Activated CD4-positive, alpha-beta T cell treated with anti-CD3 and anti-CD28 coated beads, Interleukin-2, amount 10 ng/mL, durations not matched to agents 7 days and 5 days (primary cell): ENCODE measurements at regions not wholly inside any gene's neighbourhood (a gene's known extent, or its start where the extent isn't known, plus 50 kb on each side); places are given as distances from the start of the nearest gene placed in this dataset.

Experiments
- CTCF ChIA-PET: fragments of 350-600 bp; sonication (Branson Sonifier 250); formaldehyde crosslinking; loops from one replicate; lab custom pipeline; 2021; ENCODE audit warnings: antibody characterized with exemption; lab: Charles Lee
- POLR2A ChIA-PET: fragments of 350-600 bp; sonication (Branson Sonifier 250); formaldehyde crosslinking; loops from one replicate; lab custom pipeline; 2021; ENCODE audit warnings: antibody characterized with exemption; lab: Charles Lee
- DNase-seq: peaks from one replicate; pipeline ENCODE4 v3.0.0-alpha.2; 2020
- H3K27ac Mint-ChIP-seq: one replicate; pipeline ENCODE4 v1.8.0; 2021; ENCODE audit warnings: mild to moderate bottlenecking, moderate library complexity, mixed read lengths
- H3K27me3 Mint-ChIP-seq: one replicate; pipeline ENCODE4 v1.8.0; 2021; ENCODE audit warnings: mixed read lengths
- H3K36me3 Mint-ChIP-seq: one replicate; pipeline ENCODE4 v1.8.0; 2021; ENCODE audit warnings: low read depth, mixed read lengths
- H3K4me1 Mint-ChIP-seq: one replicate; pipeline ENCODE4 v1.8.0; 2021; ENCODE audit warnings: mixed read lengths
- H3K4me3 Mint-ChIP-seq: one replicate; pipeline ENCODE4 v1.8.0; 2021; ENCODE audit warnings: mild to moderate bottlenecking, moderate library complexity, mixed read lengths
- H3K9me3 Mint-ChIP-seq: one replicate; pipeline ENCODE4 v1.8.0; 2021; ENCODE audit warnings: mixed read lengths

GRCh38 chr14:71734076-71734475 is 198.2 kb upstream of the RGS6 start:
- ChIA-PET CTCF (no interaction called here), POLR2A (no interaction called here)
- Mint-ChIP-seq H3K36me3 (peaks cover 37% of the 10 kb centered on the region), H3K4me1 (no peaks in the 10 kb centered on the region), H3K9me3 (no peaks in the 10 kb centered on the region), H3K27ac (no peak overlapping the region), H3K27me3 (no peaks in the 10 kb centered on the region), H3K4me3 (no peak overlapping the region)
- DNase-seq: no peak

GRCh38 chr14:71734885-71735284 is 197.3 kb upstream of the RGS6 start:
- Mint-ChIP-seq H3K9me3 (no peaks in the 10 kb centered on the region), H3K27ac (no peak overlapping the region), H3K36me3 (peaks cover 36% of the 10 kb centered on the region), H3K27me3 (no peaks in the 10 kb centered on the region), H3K4me3 (no peak overlapping the region), H3K4me1 (peaks cover 4% of the 10 kb centered on the region)
- DNase-seq: no peak
- CTCF ChIA-PET: interaction anchor here (0.5 kb wide), 1 partner anchor 16 kb away, joined by 4 read pairs; no protein-coding TSS in a partner anchor
- POLR2A ChIA-PET: no interaction called here

DNA sequence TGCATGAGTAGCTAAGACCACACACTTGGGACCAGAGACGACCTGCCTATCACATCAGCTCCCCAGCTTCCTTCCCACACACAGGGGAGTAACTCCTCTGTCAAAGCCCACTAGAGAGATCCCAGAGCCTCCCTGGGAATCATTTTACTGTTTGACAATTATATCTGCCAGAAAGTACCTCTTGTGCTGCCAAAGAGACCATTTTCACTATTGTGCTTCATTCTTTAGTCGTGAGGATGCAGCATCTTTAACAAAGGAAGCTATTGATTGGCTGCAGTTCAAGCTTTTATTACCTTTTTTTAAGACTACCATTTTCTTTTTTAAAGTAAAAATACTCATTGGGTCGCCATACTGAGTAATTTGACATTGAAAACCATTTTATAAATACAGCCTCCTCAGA is 194.5 kb upstream of the RGS6 start:
- POLR2A ChIA-PET: no interaction called here
- H3K4me1 Mint-ChIP-seq: peaks cover 5% of the 10 kb centered on the region
- DNase-seq: no peak
- H3K27me3 Mint-ChIP-seq: no peaks in the 10 kb centered on the region
- H3K36me3 Mint-ChIP-seq: peaks cover 23% of the 10 kb centered on the region
- H3K9me3 Mint-ChIP-seq: no peaks in the 10 kb centered on the region
- H3K27ac Mint-ChIP-seq: no peak overlapping the region
- CTCF ChIA-PET: interaction anchor here (0.6 to 1.4 kb wide), 4 partner anchors 14 to 599 kb away, joined by 3 to 6 read pairs (median 4); no protein-coding TSS in a partner anchor
- no peak overlapping the region for H3K4me3 Mint-ChIP-seq

GRCh38 chr14:71739273-71739990 is 192.8 kb upstream of the RGS6 start:
- POLR2A ChIA-PET: no interaction called here
- peaks cover 23% of the 10 kb centered on the region for H3K36me3 Mint-ChIP-seq
- no peaks in the 10 kb centered on the region for H3K9me3 Mint-ChIP-seq
- no peak overlapping the region for H3K4me3 Mint-ChIP-seq
- CTCF ChIA-PET: interaction anchor here (0.5 to 1.0 kb wide), 3 partner anchors 262 to 633 kb away, joined by 3 to 4 read pairs (median 3); no protein-coding TSS in a partner anchor
- H3K27ac Mint-ChIP-seq: no peak overlapping the region
- no peak for DNase-seq
- peaks cover 4% of the 10 kb centered on the region for H3K27me3 Mint-ChIP-seq
- H3K4me1 Mint-ChIP-seq: peaks cover 5% of the 10 kb centered on the region

DNA sequence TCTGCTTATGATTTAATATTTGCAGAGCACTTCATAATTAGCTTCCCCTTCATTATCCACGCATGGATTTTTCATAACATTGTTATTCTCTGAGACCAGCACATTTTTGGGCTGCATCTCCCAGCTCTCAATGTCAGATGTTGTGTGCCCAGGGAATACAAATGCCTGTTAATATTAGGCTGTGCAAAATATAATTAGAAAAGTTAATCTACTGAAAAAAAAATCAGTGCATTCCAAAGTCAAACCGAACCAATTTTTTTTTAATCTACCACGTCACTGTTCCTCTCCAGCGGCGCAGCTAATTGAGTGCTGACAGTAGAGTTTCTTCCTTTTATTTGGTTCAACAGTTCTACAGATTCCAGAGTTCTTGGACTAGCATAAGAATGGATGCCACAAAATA is 191.0 kb upstream of the RGS6 start:
- Mint-ChIP-seq H3K36me3 (peaks cover 13% of the 10 kb centered on the region), H3K9me3 (no peaks in the 10 kb centered on the region), H3K4me3 (no peak overlapping the region), H3K27ac (no peak overlapping the region), H3K4me1 (peaks cover 5% of the 10 kb centered on the region), H3K27me3 (peaks cover 4% of the 10 kb centered on the region)
- ChIA-PET CTCF (interaction anchor here (1.1 kb wide), 1 partner anchor 12 kb away, joined by 4 read pairs; no protein-coding TSS in a partner anchor), POLR2A (no interaction called here)
- no peak for DNase-seq

DNA sequence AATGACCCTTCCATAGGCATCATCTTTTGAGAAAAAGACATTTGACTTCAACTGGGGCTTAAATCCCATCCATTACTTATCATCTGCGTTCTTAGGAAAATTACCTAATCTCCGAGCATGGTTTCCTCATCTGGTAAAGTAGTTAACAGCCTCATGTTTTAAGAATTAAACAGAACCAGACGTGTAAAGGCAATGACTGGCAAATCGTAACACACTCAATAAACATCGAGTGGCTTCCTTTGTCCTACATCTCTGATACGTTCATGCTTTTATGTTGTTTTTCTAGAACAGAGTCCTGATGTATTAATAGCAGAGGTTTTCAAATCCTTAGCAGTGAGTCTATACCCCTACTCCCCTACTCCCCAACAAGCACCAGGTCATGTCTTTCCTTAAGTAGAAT is 189.7 kb upstream of the RGS6 start:
- Mint-ChIP-seq H3K27me3 (peaks cover 4% of the 10 kb centered on the region), H3K4me1 (peaks cover 5% of the 10 kb centered on the region)
- CTCF ChIA-PET: interaction anchor here (0.8 to 1.1 kb wide), 2 partner anchors 10 kb away, joined by 4 read pairs; no protein-coding TSS in a partner anchor

GRCh38 chr14:71745072-71745471 is 187.2 kb upstream of the RGS6 start:
- Mint-ChIP-seq H3K9me3 (peaks cover 19% of the 10 kb centered on the region), H3K27me3 (peaks cover 4% of the 10 kb centered on the region), H3K4me1 (peaks cover 2% of the 10 kb centered on the region), H3K36me3 (peaks cover 6% of the 10 kb centered on the region), H3K4me3 (no peak overlapping the region), H3K27ac (no peak overlapping the region)
- no peak for DNase-seq
- CTCF ChIA-PET: interaction anchor here (0.7 to 0.8 kb wide), 2 partner anchors 19 to 412 kb away, joined by 3 to 5 read pairs; no protein-coding TSS in a partner anchor
- POLR2A ChIA-PET: no interaction called here

More for the DNA sequence above, 189.7 kb upstream of the RGS6 start:
- Mint-ChIP-seq H3K4me3 (no peak overlapping the region), H3K36me3 (peaks cover 10% of the 10 kb centered on the region), H3K27ac (no peak overlapping the region), H3K9me3 (peaks cover 2% of the 10 kb centered on the region)
- no peak for DNase-seq
- POLR2A ChIA-PET: no interaction called here

GRCh38 chr14:71748196-71748595 is 184.0 kb upstream of the RGS6 start:
- DNase-seq: no peak
- H3K4me3 Mint-ChIP-seq: no peak overlapping the region
- H3K27me3 Mint-ChIP-seq: peaks cover 4% of the 10 kb centered on the region
- H3K36me3 Mint-ChIP-seq: peaks cover 6% of the 10 kb centered on the region
- peaks cover 8% of the 10 kb centered on the region for H3K4me1 Mint-ChIP-seq
- ChIA-PET CTCF (interaction anchor here (0.5 kb wide), 1 partner anchor 273 kb away, joined by 4 read pairs; no protein-coding TSS in a partner anchor), POLR2A (no interaction called here)
- H3K27ac Mint-ChIP-seq: no peak overlapping the region
- H3K9me3 Mint-ChIP-seq: peaks cover 19% of the 10 kb centered on the region

DNA sequence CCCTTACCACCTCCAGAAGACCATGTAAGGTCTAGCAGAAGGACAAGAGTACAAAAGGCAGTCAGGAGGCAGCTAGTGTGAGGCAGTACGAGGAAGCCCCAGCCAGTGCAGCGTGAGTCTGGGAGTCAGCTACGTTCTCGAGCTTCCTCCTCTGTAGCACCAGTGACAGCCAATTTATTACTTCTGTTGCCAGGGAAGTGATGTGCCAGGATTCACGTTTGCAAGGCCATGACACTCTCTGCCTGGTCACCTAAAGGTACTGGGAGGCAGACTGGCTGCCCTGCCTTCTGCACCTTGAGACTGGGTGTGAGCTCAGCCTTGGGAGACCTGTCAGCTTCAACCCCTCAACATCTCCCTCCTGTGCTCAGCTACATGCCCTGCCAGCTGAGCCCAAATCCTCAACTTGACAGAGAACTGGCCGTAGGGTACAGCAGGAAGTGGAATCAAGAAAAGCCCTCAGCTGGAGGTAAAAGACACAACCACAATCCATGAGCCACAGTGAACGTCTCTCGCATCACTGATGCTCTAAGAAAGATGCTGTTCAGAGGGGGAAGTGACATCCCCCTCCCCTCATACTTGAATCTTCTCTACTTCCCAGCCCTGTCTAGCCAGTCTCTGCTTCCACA is 182.5 kb upstream of the RGS6 start:
- Mint-ChIP-seq H3K9me3 (peaks cover 19% of the 10 kb centered on the region), H3K4me1 (peaks cover 9% of the 10 kb centered on the region), H3K27ac (no peak overlapping the region), H3K4me3 (no peak overlapping the region), H3K27me3 (no peaks in the 10 kb centered on the region), H3K36me3 (peaks cover 6% of the 10 kb centered on the region)
- ChIA-PET CTCF (no interaction called here), POLR2A (no interaction called here)
- no peak for DNase-seq

DNA sequence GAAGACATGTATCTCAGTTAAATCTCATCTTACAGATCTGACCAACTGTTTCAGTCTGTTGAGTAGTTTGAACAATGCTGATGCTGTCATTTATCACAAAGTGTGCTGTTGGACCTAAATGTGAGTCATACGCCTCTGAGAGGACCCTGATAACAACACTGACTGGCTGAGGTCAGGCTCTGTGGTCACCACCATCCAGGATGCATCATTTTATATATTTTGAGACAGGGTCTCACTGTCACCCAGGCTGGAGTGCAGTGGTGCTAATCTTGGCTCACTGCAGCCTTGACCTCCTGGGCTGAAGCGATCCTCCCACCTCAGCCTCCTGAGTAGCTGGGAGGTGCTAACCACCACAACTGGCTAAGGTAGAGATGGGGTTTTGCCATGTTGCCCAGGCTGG is 181.0 kb upstream of the RGS6 start:
- peaks cover 6% of the 10 kb centered on the region for H3K36me3 Mint-ChIP-seq
- H3K27ac Mint-ChIP-seq: no peak overlapping the region
- H3K9me3 Mint-ChIP-seq: peaks cover 19% of the 10 kb centered on the region
- ChIA-PET CTCF (interaction anchor here (1.0 to 2.7 kb wide), 3 partner anchors 25 to 647 kb away, joined by 3 to 19 read pairs (median 4); no protein-coding TSS in a partner anchor), POLR2A (no interaction called here)
- H3K4me1 Mint-ChIP-seq: peaks cover 9% of the 10 kb centered on the region
- no peak overlapping the region for H3K4me3 Mint-ChIP-seq
- DNase-seq: no peak
- H3K27me3 Mint-ChIP-seq: no peaks in the 10 kb centered on the region

DNA sequence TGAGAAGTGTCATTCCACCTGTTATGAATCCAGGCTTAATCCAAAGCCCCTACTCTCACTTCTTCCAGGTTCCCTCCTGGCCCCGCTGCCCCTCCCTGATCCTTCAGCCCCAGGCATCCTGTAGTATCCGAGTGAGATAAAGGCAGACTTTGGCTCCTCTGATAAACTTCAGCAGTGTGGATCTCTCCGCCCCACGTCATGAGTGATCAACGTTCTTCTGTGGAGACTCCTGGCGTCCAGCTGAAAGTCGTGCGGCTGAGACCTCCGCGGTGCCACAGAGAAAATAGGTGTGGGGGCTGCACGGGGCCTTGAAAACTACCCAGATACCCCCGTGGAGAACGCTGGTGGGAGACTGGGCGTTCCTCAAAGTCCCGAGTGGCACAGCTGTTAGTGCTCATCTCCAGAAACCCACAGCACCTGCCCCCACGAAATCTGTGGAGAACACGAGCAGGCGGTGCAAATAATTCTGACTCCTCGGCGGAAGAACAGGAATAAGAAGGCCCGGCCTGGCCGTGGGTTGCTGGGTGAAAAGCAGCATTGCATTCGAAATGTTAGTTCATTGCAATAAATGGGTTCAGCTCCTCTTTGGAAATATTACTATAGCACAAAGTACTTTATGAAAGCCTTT is 180.0 kb upstream of the RGS6 start:
- Mint-ChIP-seq H3K27me3 (peaks cover 2% of the 10 kb centered on the region), H3K36me3 (peaks cover 6% of the 10 kb centered on the region), H3K4me3 (no peak overlapping the region), H3K27ac (no peak overlapping the region), H3K9me3 (peaks cover 17% of the 10 kb centered on the region), H3K4me1 (peaks cover 9% of the 10 kb centered on the region)
- ChIA-PET CTCF (interaction anchor here (0.6 to 2.7 kb wide), 16 partner anchors 9 to 650 kb away, joined by 3 to 19 read pairs (median 4); no protein-coding TSS in a partner anchor), POLR2A (interaction anchor here (1.0 kb wide), 1 partner anchor 431 kb away, joined by 3 read pairs; no protein-coding TSS in a partner anchor)
- DNase-seq: no peak

GRCh38 chr14:71753126-71753830 is 179.0 kb upstream of the RGS6 start:
- H3K36me3 Mint-ChIP-seq: peaks cover 6% of the 10 kb centered on the region
- peaks cover 10% of the 10 kb centered on the region for H3K9me3 Mint-ChIP-seq
- no peak overlapping the region for H3K27ac Mint-ChIP-seq
- peaks cover 9% of the 10 kb centered on the region for H3K4me1 Mint-ChIP-seq
- H3K4me3 Mint-ChIP-seq: no peak overlapping the region
- peaks cover 2% of the 10 kb centered on the region for H3K27me3 Mint-ChIP-seq
- CTCF ChIA-PET: interaction anchor here (0.6 to 2.7 kb wide), 20 partner anchors 10 to 651 kb away, joined by 3 to 19 read pairs (median 4); no protein-coding TSS in a partner anchor
- peak; percentile 72 for DNase-seq
- POLR2A ChIA-PET: interaction anchor here (1.0 kb wide), 1 partner anchor 432 kb away, joined by 3 read pairs; no protein-coding TSS in a partner anchor
